ENCODE measurements at regions not wholly inside any gene's neighbourhood (a gene's known extent, or its start where the extent isn't known, plus 50 kb on each side); places are given as distances from the start of the nearest gene placed in this dataset.

GRCh38 chr6:74248966-74249365 is 553.0 kb downstream of the CD109 start:
- Mint-ChIP-seq H3K4me1 (no peaks in the 10 kb centered on the region), H3K36me3 (no peaks in the 10 kb centered on the region), H3K27me3 (ENCODE audit: insufficient read depth, low read depth) (no peaks in the 10 kb centered on the region), H3K9me3 (peaks cover 3% of the 10 kb centered on the region), H3K27ac (no peak overlapping the region), H3K4me3 (no peak overlapping the region)
- Histone ChIP-seq H3K27ac (no peak overlapping the region), H3K79me2 (ENCODE audit: low read depth) (no peaks in the 10 kb centered on the region), H3F3A (ENCODE audit: low read depth) (no peaks in the 10 kb centered on the region), H3K4me1 (no peaks in the 10 kb centered on the region), H3K4me3 (no peak overlapping the region), H3K4me2 (no peak overlapping the region), H3K9me3 (ENCODE audit: low read depth) (no peaks in the 10 kb centered on the region), H4K20me1 (ENCODE audit: low read depth) (no peaks in the 10 kb centered on the region), H3K27me3 (no peaks in the 10 kb centered on the region), H2AFZ (replicated peaks) (no peak overlapping the region), H3K9ac (no peak overlapping the region), H3K36me3 (no peaks in the 10 kb centered on the region)
- TF ChIP-seq CTCF (IDR thresholded peaks at IDR 0.05) (no peak), EZH2 (IDR thresholded peaks at IDR 0.05) (no peak), EZH2phosphoT487 (IDR thresholded peaks at IDR 0.05) (no peak)
- no peak for DNase-seq (ENCODE audit: low spot score)

GRCh38 chr6:74222768-74223333 is 526.8 kb downstream of the CD109 start:
- H3K27me3 ChIP-seq, result no peaks in the 10 kb centered on the region
- no peaks in the 10 kb centered on the region for H4K20me1 ChIP-seq (ENCODE audit: low read depth)
- H3K4me3 Mint-ChIP-seq, result no peak overlapping the region
- peaks cover 2% of the 10 kb centered on the region for H3K9me3 Mint-ChIP-seq
- no peaks in the 10 kb centered on the region for H3K4me1 ChIP-seq
- no peaks in the 10 kb centered on the region for H3K4me1 Mint-ChIP-seq
- H3K27ac ChIP-seq, result no peak overlapping the region
- H3K79me2 ChIP-seq (ENCODE audit: low read depth), result no peaks in the 10 kb centered on the region
- H2AFZ ChIP-seq (replicated peaks), result peak overlapping the region; percentile 23
- DNase-seq (ENCODE audit: low spot score), result peak; percentile 58
- H3K36me3 ChIP-seq, result no peaks in the 10 kb centered on the region
- H3K9ac ChIP-seq, result no peak overlapping the region
- H3K27me3 Mint-ChIP-seq (ENCODE audit: insufficient read depth, low read depth), result no peaks in the 10 kb centered on the region
- no peak overlapping the region for H3K4me2 ChIP-seq
- TF ChIP-seq CTCF (IDR thresholded peaks at IDR 0.05) (peak; percentile 23), EZH2phosphoT487 (IDR thresholded peaks at IDR 0.05) (no peak), EZH2 (IDR thresholded peaks at IDR 0.05) (no peak)
- no peaks in the 10 kb centered on the region for H3K9me3 ChIP-seq (ENCODE audit: low read depth)
- no peaks in the 10 kb centered on the region for H3K36me3 Mint-ChIP-seq
- H3K27ac Mint-ChIP-seq, result no peak overlapping the region
- no peaks in the 10 kb centered on the region for H3F3A ChIP-seq (ENCODE audit: low read depth)
- H3K4me3 ChIP-seq, result no peak overlapping the region

GRCh38 chr6:74213995-74214394 is 518.0 kb downstream of the CD109 start:
- Histone ChIP-seq H3K9me3 (ENCODE audit: low read depth) (no peaks in the 10 kb centered on the region), H2AFZ (replicated peaks) (no peak overlapping the region), H3K4me2 (no peak overlapping the region), H3K79me2 (ENCODE audit: low read depth) (no peaks in the 10 kb centered on the region), H3K27me3 (no peaks in the 10 kb centered on the region), H3F3A (ENCODE audit: low read depth) (no peaks in the 10 kb centered on the region), H3K36me3 (no peaks in the 10 kb centered on the region), H3K9ac (no peak overlapping the region), H3K4me1 (no peaks in the 10 kb centered on the region), H4K20me1 (ENCODE audit: low read depth) (no peaks in the 10 kb centered on the region), H3K27ac (no peak overlapping the region), H3K4me3 (no peak overlapping the region)
- H3K27me3 Mint-ChIP-seq (ENCODE audit: insufficient read depth, low read depth), result no peaks in the 10 kb centered on the region
- no peak overlapping the region for H3K27ac Mint-ChIP-seq
- no peaks in the 10 kb centered on the region for H3K4me1 Mint-ChIP-seq
- TF ChIP-seq CTCF (IDR thresholded peaks at IDR 0.05) (no peak), EZH2phosphoT487 (IDR thresholded peaks at IDR 0.05) (no peak), EZH2 (IDR thresholded peaks at IDR 0.05) (no peak)
- no peaks in the 10 kb centered on the region for H3K36me3 Mint-ChIP-seq
- H3K9me3 Mint-ChIP-seq, result peaks cover 4% of the 10 kb centered on the region
- no peak for DNase-seq (ENCODE audit: low spot score)
- no peak overlapping the region for H3K4me3 Mint-ChIP-seq
